Endothelial cell of umbilical vein (primary cell): ENCODE measurements at regions not wholly inside any gene's neighbourhood (a gene's known extent, or its start where the extent isn't known, plus 50 kb on each side); places are given as distances from the start of the nearest gene placed in this dataset.

Experiments used
- BruUV-seq: library from RNA; stranded (reverse); fragments of 400-500 nt; replicated peaks from 2 replicates; lab custom pipeline; 2021; lab: Mats Ljungman, UMichigan
- CTCF ChIA-PET: fragments of 300-600, 350-600 bp; sonication (Branson Sonifier 250); formaldehyde crosslinking; loops from one replicate; lab custom pipeline; 2021; ENCODE audit warnings: antibody characterized with exemption, inconsistent platforms; lab: Charles Lee
- POLR2A ChIA-PET: fragments of 300-600, 350-600 bp; sonication (Branson Sonifier 250); formaldehyde crosslinking; loops from one replicate; lab custom pipeline; 2021; ENCODE audit warnings: antibody characterized with exemption, inconsistent platforms; lab: Charles Lee
- DNase-seq: peaks from one replicate; pipeline ENCODE4 v3.0.0-alpha.2; 2011; ENCODE audit warnings: low read depth, low spot score
- FAIRE-seq: peaks from 2 replicates; lab custom pipeline; 2011; peaks lifted over from hg19 to GRCh38; lab: Jason Lieb, UNC
- H2AFZ ChIP-seq: 2 replicates; pipeline ENCODE4 v1.6.0; 2012; ENCODE audit warnings: low read depth, low read length, control low read depth, inconsistent platforms
- H3K27ac ChIP-seq: 2 replicates; pipeline ENCODE4 v1.5.1; 2011; ENCODE audit warnings: low read depth, mild to moderate bottlenecking, control low read depth, low read length, moderate library complexity; ENCODE audit not compliant: insufficient read depth
- H3K27me3 ChIP-seq, 2 experiments: 2 replicates each; pipeline versions ENCODE4 v1.6.0 to v1.6.1; 2011; ENCODE audit warnings: low read length in 2 of 2, mixed read lengths in 1 of 2; ENCODE audit not compliant: control insufficient read depth in 2 of 2, insufficient read depth in 2 of 2
- H3K36me3 ChIP-seq, 2 experiments: 2 replicates in 1 of 2; 3 replicates in 1 of 2; pipeline ENCODE4 v1.5.1; 2011; ENCODE audit warnings: low read length in 2 of 2, mild to moderate bottlenecking in 1 of 2, moderate library complexity in 1 of 2; ENCODE audit not compliant: control insufficient read depth in 2 of 2, insufficient read depth in 2 of 2; ENCODE audit errors: extremely low read depth in 1 of 2
- H3K4me1 ChIP-seq: 3 replicates; pipeline ENCODE4 v1.5.1; 2011; ENCODE audit warnings: mild to moderate bottlenecking, low read length; ENCODE audit not compliant: control insufficient read depth, insufficient read depth; ENCODE audit errors: extremely low read depth
- H3K4me2 ChIP-seq: 2 replicates; pipeline ENCODE4 v1.6.1; 2011; ENCODE audit warnings: low read length, control low read depth, mixed read lengths; ENCODE audit not compliant: insufficient read depth
- H3K4me3 ChIP-seq, 3 experiments: fragments of 200-600 bp in 1 of 3; sonication (generic), shearing (Covaris generic) in 1 of 3; replicated peaks in 1 of 3; 2 replicates each; pipeline ENCODE4 v1.5.1; 2011 to 2016; ENCODE audit warnings: control low read depth in 3 of 3, low read length in 3 of 3, mild to moderate bottlenecking in 2 of 3, inconsistent platforms in 1 of 3, low read depth in 1 of 3, moderate library complexity in 1 of 3; ENCODE audit not compliant: insufficient read depth in 1 of 3
- H3K79me2 ChIP-seq: 2 replicates; pipeline ENCODE4 v1.6.0; 2012; ENCODE audit warnings: low read length, inconsistent platforms; ENCODE audit not compliant: control insufficient read depth, insufficient read depth
- H3K9ac ChIP-seq: replicated peaks from 2 replicates; pipeline ENCODE3; 2011; ENCODE audit warnings: low read length, control low read depth; ENCODE audit not compliant: insufficient read depth; ENCODE audit errors: extremely low read depth
- H3K9me1 ChIP-seq: replicated peaks from 3 replicates; pipeline ENCODE4 v1.6.0; 2011; ENCODE audit warnings: mild to moderate bottlenecking, low read length; ENCODE audit not compliant: control insufficient read depth, insufficient read depth; ENCODE audit errors: extremely low read depth
- H3K9me3 ChIP-seq: replicated peaks from 2 replicates; pipeline ENCODE4 v1.5.1; 2012; ENCODE audit warnings: low read length, inconsistent platforms; ENCODE audit not compliant: control insufficient read depth, insufficient read depth
- H4K20me1 ChIP-seq: replicated peaks from 2 replicates; pipeline ENCODE3; 2011; ENCODE audit warnings: mild to moderate bottlenecking, low read length; ENCODE audit not compliant: control insufficient read depth, insufficient read depth; ENCODE audit errors: extremely low read depth
- EZH2 ChIP-seq: IDR thresholded peaks from 2 replicates; pipeline ENCODE4 v1.6.1; 2012; ENCODE audit warnings: borderline replicate concordance, low read depth, mild to moderate bottlenecking, moderate library complexity, low read length, inconsistent platforms; ENCODE audit not compliant: severe bottlenecking
- FOS ChIP-seq: IDR thresholded peaks from 2 replicates; pipeline ENCODE4 v1.6.1; 2011; ENCODE audit warnings: mild to moderate bottlenecking, low read length, moderate library complexity, borderline replicate concordance; ENCODE audit not compliant: insufficient read depth
- GATA2 ChIP-seq: IDR thresholded peaks from 2 replicates; pipeline ENCODE4 v1.7.0; 2011; ENCODE audit warnings: low read depth, mild to moderate bottlenecking, moderate library complexity, mixed read lengths, low read length; ENCODE audit not compliant: insufficient read length, insufficient read depth
- JUN ChIP-seq: IDR thresholded peaks from 2 replicates; pipeline ENCODE4 v1.6.1; 2011; ENCODE audit warnings: borderline replicate concordance, low read depth; ENCODE audit not compliant: insufficient read length, insufficient read depth
- MYC ChIP-seq: IDR thresholded peaks from one replicate; pipeline ENCODE4 v1.6.1; 2011; ENCODE audit warnings: mild to moderate bottlenecking, low read depth, low read length
- POLR2A ChIP-seq: IDR thresholded peaks from 2 replicates; pipeline ENCODE4 v1.6.1; 2012; ENCODE audit warnings: low read depth, mild to moderate bottlenecking, control low read depth, low read length
- POLR2AphosphoS5 ChIP-seq: IDR thresholded peaks from 2 replicates; pipeline ENCODE4 v1.6.1; 2012; ENCODE audit warnings: low read depth, mild to moderate bottlenecking, control low read depth, low read length, moderate library complexity; ENCODE audit not compliant: insufficient read depth
- dilution Hi-C: fragments of 300-500 bp; cut with MboI; formaldehyde crosslinking; loops from one replicate; pipeline ENCODE4 v1.15.0; 2019; ENCODE audit warnings: low sequenced_read_pairs; ENCODE audit not compliant: extremely low pct_ligation_motif_present
- intact Hi-C: fragments of 100-400 bp; cut with micrococcal nuclease; formaldehyde crosslinking; loops from one replicate; pipeline ENCODE4 v1.10.0; 2022
- TF ChIP-seq, protein P1 (sequence below), 2 donors: IDR thresholded peaks; 1 replicate in 1 of 2; 2 replicates in 1 of 2; pipeline ENCODE4 v1.5.1; 2011; ENCODE audit warnings: low read length in 2 of 2, mild to moderate bottlenecking in 2 of 2, moderate library complexity in 2 of 2, control low read depth in 1 of 2, inconsistent platforms in 1 of 2, low read depth in 1 of 2; ENCODE audit not compliant: insufficient read depth in 1 of 2; ENCODE audit errors: extremely low read depth in 1 of 2
- TF ChIP-seq, protein P2 (sequence below): IDR thresholded peaks from 2 replicates; pipeline ENCODE4 v1.6.1; 2011; ENCODE audit not compliant: insufficient read depth, insufficient read length

DNA sequence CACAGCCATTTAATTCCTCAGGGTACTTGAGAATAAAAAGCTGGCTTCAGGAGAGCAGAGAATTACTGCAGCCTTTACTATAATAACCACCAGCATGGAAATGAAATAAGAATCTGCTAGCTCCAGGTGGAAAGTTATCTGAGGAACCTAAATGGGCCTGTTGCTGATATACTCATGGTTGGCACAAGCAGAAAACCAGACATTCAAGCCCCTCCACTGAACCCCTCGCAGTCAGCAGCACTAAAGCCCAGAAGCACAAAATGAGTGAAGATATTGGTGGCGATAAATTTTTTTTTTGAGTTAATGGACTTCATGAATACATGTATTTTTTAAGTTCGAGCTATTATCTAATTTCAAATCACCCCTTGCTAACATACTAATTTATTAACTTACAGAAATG lies 303.9 kb upstream of the NRP1 start:
- H3K9me1 ChIP-seq, result no peaks in the 10 kb centered on the region
- TF ChIP-seq JUN (no peak), GATA2 (no peak), FOS (no peak), POLR2A (no peak), MYC (no peak), POLR2AphosphoS5 (no peak), EZH2 (no peak)
- TF ChIP-seq, protein P1, sequence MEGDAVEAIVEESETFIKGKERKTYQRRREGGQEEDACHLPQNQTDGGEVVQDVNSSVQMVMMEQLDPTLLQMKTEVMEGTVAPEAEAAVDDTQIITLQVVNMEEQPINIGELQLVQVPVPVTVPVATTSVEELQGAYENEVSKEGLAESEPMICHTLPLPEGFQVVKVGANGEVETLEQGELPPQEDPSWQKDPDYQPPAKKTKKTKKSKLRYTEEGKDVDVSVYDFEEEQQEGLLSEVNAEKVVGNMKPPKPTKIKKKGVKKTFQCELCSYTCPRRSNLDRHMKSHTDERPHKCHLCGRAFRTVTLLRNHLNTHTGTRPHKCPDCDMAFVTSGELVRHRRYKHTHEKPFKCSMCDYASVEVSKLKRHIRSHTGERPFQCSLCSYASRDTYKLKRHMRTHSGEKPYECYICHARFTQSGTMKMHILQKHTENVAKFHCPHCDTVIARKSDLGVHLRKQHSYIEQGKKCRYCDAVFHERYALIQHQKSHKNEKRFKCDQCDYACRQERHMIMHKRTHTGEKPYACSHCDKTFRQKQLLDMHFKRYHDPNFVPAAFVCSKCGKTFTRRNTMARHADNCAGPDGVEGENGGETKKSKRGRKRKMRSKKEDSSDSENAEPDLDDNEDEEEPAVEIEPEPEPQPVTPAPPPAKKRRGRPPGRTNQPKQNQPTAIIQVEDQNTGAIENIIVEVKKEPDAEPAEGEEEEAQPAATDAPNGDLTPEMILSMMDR (IDR thresholded peaks at IDR 0.05; ENCODE audit: extremely low read depth in 1 of 2, insufficient read depth in 1 of 2, low read depth in 1 of 2, low read length in 2 of 2), result no peak
- TF ChIP-seq, protein P2, sequence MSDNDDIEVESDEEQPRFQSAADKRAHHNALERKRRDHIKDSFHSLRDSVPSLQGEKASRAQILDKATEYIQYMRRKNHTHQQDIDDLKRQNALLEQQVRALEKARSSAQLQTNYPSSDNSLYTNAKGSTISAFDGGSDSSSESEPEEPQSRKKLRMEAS, result no peak
- dilution Hi-C loops, result no loop called here

More for the DNA sequence above, 303.9 kb upstream of the NRP1 start:
- H3K4me1 ChIP-seq, result no peaks in the 10 kb centered on the region
- no peak overlapping the region for H3K27ac ChIP-seq
- H2AFZ ChIP-seq, result no peak overlapping the region
- no peak overlapping the region for H3K4me3 ChIP-seq
- H3K9ac ChIP-seq, result no peak overlapping the region
- intact Hi-C loops, result no loop called here
- H3K36me3 ChIP-seq, result no peaks in the 10 kb centered on the region
- H3K9me3 ChIP-seq, result no peaks in the 10 kb centered on the region
- ChIA-PET CTCF (interaction anchor here (1.3 kb wide), 1 partner anchor 36 kb away, joined by 4 read pairs; no protein-coding TSS in a partner anchor), POLR2A (no interaction called here)
- no peaks in the 10 kb centered on the region for H4K20me1 ChIP-seq
- H3K27me3 ChIP-seq, result peaks cover 3 to 6% of the 10 kb centered on the region in 2 experiments
- no peaks in the 10 kb centered on the region for H3K79me2 ChIP-seq
- DNase-seq (no peak), FAIRE-seq (no peak)
- no TSS peak for BruUV-seq
- H3K4me2 ChIP-seq, result no peak overlapping the region
